HTR-8/SVneo (cell line): ENCODE measurements at regions not wholly inside any gene's neighbourhood (a gene's known extent, or its start where the extent isn't known, plus 50 kb on each side); places are given as distances from the start of the nearest gene placed in this dataset.

ENCODE experiments used
- DNase-seq: peaks from one replicate; pipeline ENCODE4 v3.0.0; 2011; ENCODE audit warnings: low spot score, mixed read lengths; ENCODE audit not compliant: insufficient read length
- FAIRE-seq: peaks from 2 replicates; lab custom pipeline; 2011; peaks lifted over from hg19 to GRCh38; lab: Jason Lieb, UNC

- FAIRE-seq (no peak), DNase-seq (no peak)
Observed at GRCh38 chr10:105356626-105357025, 715.5 kb downstream of the SORCS3 start.

GRCh38 chr10:105354010-105354409 is 712.9 kb downstream of the SORCS3 start:
- no peak for FAIRE-seq

GRCh38 chr10:105352827-105353226 is 711.7 kb downstream of the SORCS3 start:
- FAIRE-seq (no peak), DNase-seq (no peak)

More at GRCh38 chr10:105354010-105354409, 712.9 kb downstream of the SORCS3 start:
- DNase-seq = no peak

- DNase-seq (no peak), FAIRE-seq (no peak)
Observed at GRCh38 chr10:105352281-105352680, 711.2 kb downstream of the SORCS3 start.

GRCh38 chr10:105351187-105351586 is 710.1 kb downstream of the SORCS3 start:
- DNase-seq (no peak), FAIRE-seq (no peak)

GRCh38 chr10:105347487-105347886 is 706.4 kb downstream of the SORCS3 start:
- DNase-seq = no peak

GRCh38 chr10:105342606-105343005 is 701.5 kb downstream of the SORCS3 start:
- DNase-seq = no peak
- no peak for FAIRE-seq

More at GRCh38 chr10:105347487-105347886, 706.4 kb downstream of the SORCS3 start:
- FAIRE-seq = no peak

- DNase-seq (no peak), FAIRE-seq (no peak)
Observed at GRCh38 chr10:105339669-105340068, 698.6 kb downstream of the SORCS3 start.

GRCh38 chr10:105328503-105329133 is 687.5 kb downstream of the SORCS3 start:
- no peak for FAIRE-seq
- DNase-seq = no peak
